Non-pigmented ciliary epithelial cell (primary cell): ENCODE measurements at regions not wholly inside any gene's neighbourhood (a gene's known extent, or its start where the extent isn't known, plus 50 kb on each side); places are given as distances from the start of the nearest gene placed in this dataset.
"Not testable (repeated sequence)": the region's sequence is repeated elsewhere in the genome, so short reads cannot be mapped to it uniquely, and the experiment has no call there.

Experiments used
- DNase-seq: peaks from one replicate; pipeline ENCODE4 v3.0.0-alpha.2; 2010; ENCODE audit warnings: low read depth

DNA sequence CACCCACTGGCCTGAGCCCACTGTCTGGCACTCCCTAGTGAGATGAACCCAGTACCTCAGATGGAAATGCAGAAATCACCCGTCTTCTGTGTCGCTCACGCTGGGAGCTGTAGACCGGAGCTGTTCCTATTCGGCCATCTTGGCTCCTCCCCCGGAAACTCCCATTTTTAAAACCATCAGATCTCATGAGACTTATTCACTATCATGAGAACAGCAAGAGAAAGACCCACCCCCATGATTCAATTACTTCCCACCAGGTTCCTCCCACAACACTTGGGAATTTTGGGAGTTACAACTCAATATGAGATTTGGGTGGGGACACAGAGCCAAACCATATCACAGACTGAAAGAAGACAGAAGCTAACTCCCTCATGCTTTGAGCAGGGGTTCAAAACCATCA lies 134.5 kb downstream of the SLC39A8 start:
- not testable (repeated sequence) for DNase-seq

DNA sequence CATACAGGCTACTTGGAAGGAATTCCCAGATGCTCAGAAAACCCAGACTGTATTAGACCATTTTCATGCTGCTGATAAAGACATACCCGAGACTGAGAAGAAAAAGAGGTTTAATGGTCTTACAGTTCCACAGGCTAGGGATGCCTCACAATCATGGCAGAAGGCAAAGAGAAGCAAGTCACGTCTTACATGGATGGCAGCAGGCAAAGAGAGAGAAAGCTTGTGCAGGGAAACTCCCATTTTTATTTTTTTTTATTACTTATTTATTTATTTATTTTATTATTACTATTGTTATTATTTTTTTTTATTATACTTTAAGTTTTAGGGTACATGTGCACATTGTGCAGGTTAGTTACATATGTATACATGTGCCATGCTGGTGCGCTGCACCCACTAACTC lies 140.6 kb downstream of the SLC39A8 start:
- not testable (repeated sequence) for DNase-seq

DNA sequence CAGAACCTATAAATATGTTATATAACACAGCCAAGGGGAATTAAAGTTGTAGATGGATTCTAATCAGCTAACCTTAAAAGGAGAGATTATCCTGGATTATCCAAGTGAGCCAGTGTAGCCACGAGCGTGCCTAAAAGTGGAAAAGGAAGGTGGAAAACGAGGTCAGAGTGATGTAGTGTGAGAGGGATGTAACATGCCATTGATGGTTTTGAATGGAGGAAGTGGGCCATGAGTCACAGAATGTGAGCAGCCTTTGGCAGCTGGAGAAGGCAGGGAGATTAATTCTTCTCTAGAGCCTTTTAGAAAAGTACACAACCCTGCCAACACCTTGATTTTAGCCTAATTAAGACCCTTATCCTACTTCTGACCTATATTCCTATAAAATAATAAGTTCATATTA lies 149.1 kb downstream of the SLC39A8 start:
- DNase-seq = no peak

DNA sequence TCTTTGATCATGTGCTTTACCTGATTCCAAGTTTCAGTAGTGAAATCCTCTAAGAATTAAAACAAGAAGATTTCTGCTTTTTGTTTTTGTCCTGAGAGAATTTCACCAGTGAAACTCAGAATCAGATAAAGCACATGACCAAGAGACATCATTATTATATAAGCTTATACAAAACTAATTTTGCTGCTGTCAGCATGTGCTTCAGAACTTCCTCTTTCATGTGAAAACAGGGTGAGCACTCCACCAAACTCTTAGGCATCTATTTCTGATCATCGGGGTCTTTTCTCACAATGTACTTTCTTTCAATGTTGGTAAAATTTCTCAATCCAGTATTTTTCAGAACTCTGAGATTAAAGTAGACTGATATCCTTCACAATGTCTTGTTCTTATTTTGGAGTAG lies 152.1 kb downstream of the SLC39A8 start:
- DNase-seq = no peak

DNA sequence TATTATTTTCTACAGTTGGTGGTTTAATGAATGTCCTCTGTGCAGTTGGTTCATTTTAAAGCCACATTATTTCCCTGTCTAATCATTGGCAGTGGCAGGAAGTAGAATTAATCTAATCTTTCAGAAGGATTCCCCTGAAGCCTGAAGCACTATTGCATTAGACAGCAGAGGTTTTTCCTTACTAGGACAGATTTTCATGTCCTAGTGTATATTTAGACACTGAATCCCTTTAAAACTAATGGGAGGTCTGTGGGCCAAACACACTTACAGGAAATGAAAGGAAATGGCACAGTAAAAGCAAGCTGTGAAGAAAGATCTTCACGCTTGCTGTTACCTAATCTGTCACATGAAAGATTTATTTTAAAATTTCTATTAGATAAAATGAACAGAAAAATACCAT lies 165.2 kb downstream of the SLC39A8 start:
- no peak for DNase-seq

DNA sequence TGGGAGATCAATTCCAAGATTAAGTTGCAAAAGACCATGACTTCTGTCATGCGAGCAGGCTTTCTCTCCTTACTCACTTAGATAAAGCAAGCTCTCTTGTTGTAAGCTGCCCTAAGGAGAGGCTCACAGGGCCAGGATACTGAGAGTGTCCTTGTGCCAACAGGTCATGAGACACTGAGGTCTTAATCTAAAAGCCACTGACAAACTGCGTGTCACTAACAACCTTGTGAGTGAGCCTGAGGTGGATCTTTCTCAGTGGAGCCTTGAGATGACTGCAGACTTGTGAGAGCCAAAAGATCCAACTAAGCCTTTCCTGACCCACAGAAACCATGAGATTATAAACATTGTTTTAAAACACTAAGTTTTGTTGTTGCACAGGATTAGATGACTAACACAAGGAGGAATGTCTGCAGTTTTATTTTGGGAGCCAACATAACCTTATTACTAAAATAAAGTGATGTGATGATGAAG lies 170.5 kb downstream of the SLC39A8 start:
- peak; percentile 67 for DNase-seq

DNA sequence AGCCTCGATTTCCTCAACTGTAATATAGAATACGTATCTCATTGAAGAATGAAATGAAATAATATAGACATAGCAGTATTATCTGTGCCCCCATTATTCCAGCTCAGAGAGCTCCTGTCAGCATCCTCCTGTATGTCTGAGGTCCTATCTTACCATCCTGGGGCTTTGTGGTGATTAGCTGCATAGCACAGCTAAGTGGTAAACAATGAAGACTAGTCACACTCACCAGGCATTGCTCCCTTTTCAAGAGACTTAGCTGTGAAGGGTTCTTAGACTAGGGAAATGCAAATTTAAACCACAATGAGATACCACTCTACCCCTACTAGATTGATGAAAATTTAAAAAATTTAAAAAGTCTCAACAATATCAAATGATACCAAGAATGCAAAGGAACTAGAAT lies 172.9 kb downstream of the SLC39A8 start:
- DNase-seq = no peak

DNA sequence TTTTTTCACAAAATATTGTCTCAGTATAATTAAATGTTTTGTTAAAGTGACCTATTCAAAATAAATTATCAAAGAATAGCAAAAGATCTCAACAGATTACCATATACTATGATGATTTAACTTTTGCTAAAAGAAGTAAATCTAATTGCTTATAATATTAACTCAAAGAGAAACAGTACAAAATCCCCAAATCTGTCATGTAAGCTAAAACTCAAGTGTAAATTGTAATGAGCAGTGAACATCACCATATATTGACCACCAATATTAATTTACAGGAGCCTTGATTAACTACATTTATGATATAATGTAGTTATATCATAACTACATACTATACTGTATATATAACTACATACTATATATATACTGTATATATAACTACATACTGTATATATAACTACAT lies 174.4 kb downstream of the SLC39A8 start:
- DNase-seq = no peak

DNA sequence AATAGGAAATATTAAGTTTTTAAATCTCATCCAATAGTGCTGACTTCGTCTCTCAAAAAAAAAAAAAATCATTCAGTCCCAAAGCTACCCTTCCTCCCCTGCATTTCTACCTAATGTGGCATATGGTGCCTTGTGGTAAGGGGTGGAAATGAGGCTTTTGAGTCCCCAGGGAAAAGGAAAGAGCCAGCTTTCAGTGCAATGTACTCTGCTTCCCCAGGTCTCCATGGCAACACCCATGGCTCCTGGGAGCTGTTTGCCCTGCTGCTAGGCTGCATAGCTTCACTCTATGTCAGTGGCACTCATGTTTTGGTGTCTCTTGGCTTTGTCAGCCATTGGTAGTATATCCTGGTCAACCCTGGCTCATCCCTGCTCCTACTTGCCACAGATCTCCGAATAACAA lies 175.9 kb downstream of the SLC39A8 start:
- DNase-seq = no peak

DNA sequence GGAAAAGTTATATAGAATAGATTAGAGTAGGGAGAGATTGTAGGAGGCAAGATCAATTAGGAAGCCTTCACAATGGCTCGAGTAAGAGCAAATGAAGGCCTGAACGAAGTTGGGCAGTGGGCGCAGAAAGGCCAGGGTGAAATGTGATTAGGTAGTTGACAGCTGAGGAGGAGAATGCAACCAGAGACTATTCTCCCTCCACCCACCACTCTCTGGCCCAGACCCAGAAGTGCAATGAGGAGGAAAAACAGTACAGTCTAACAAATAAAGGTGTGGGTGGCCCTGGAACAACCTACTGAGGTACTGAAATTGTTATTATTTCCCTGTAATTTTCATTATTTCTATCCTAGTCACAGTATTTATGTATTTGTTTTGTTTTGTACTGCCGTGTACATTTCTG lies 176.7 kb downstream of the SLC39A8 start:
- DNase-seq = no peak

DNA sequence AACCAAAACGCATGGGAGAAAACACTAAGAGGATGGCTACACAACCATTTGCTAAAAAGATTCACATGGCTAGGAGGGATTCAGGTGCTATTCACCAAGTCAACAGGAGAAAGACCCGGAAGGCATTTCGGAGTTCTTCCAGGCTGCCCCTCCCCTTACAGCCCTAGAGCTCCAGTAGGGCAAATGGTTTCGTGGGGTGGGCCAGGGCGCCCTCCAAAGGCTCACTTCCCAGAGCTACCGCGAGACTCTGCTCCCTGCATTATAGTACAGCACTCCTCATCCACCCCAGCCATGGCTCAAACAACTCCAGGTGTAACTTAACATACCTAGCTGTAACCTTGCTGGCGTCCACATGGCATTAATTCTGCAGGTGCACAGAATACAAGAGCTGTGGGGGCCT lies 179.7 kb downstream of the SLC39A8 start:
- DNase-seq = no peak

DNA sequence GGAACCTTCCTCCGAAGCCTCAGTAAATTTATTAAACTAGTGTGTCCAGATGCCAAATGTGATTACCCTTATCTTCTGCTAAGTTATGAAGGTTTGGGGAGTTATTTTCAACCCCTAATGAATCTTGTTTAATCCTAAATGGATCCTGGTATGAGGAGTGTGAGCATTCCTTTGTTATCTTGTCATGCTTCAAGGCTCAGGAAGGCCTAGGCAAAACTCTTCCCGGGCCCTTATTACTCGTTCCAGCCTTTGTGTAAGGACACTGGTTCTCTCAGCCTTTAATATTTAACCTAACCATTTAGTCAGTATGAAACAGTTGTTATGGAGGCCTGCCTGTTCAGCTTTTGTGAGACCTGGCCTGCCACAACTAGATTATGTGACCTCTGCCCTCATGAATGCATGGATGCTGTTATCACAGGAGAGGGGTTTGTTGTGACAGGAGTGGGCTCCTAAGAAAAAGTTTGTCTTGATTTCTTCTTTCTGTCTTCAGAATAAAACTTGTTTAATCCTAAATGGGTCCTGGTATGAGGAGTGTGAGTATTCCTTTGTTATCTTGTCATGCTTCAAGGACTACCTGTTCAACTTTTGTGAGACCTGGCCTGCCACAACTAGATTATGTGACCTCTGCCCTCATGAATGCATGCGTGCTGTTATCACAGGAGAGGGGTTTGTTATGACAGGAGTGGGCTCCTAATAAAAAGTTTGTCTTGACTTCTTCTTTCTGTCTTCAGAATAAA lies 181.7 kb downstream of the SLC39A8 start:
- no peak for DNase-seq

DNA sequence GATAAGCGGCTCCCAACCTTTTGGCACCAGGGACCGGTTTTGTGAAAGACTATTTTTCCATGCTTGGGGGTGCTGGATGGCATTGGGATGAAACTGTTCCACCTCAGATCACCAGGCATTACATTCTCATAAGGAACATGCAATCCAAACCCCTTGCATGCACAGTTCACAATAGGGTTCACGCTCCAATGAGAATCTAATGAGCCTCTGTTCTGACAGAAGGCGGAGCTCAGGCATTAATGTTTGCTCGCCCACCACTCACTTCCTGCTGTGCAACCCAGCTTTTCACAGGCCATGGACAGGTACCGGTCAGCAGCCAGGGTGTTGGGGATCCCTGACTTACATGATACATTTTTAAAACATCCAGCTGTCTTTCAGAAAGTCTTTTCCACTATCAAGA lies 187.3 kb downstream of the SLC39A8 start:
- no peak for DNase-seq

DNA sequence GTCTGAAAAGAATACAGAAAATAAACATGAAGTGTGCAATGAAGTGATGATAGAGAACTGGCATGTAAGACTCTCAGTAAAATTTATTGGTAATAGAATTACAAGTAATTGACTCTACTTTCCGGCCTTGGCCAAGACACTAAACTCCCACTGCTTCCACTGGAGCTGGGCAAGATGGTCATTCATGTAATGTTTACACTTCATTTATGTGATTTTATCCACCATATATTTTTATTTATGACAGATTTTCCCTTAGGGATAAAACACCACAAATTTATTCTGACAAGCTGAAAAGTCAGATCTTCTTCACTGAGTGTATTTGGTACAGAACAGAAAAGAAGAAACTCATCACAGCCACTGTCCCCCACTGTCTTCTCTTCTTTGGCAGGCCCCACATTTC lies 191.9 kb downstream of the SLC39A8 start:
- DNase-seq = no peak

DNA sequence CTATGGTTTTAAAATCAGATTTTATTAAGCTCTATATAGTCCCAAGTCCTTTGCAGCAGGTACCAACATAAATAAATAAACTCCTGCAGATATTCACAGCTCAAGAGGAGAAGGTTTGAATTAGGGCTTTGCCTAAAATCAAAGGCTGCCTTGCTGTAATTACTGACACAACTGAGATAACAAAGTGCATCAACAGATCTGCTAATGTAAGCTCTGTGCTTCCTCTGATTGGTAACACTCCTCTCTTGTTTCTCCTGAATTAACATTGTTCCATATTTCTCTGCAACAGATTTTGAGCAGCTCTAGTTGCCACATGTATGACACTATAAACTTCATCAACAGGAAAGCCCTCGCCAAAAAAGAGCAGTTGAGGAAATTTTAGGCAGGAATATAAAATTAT lies 193.6 kb downstream of the SLC39A8 start:
- DNase-seq = no peak

DNA sequence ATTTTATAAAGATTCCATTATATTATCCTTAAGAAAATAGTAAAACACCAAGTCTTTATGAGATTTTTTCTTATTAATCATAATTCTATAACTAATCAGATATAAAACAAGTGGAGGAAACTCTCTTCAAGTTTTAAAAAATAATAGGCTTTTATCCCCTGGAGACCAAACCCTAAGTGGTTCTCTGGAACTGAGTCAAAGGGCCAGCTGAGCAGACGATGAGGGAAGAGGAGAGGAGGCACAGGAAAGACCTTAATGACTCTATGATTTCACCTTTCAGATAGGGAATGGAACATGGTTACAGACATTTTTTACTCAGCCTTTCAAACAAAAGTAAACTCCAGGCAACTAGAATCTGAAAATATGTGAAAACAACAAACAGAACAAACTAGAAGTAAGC lies 201.8 kb downstream of the SLC39A8 start:
- no peak for DNase-seq

DNA sequence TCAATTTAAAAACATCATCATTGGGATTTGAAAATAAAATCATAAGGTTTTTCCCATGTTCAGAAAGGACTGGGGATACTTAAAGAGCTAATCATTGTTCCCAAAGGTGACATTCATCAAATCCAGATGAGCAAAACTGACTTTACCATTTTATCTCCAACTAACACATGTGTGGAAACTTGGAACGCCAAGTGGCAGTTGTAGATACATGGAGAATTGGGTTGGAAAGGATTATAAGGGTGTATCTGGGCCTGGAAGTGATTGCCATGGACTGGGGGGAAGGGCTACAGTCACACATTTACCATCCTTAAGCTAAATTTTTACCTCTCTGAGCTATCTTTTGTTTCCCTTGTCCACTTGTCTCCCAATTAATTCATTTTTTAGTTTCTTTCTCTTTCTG lies 203.4 kb downstream of the SLC39A8 start:
- DNase-seq = no peak

DNA sequence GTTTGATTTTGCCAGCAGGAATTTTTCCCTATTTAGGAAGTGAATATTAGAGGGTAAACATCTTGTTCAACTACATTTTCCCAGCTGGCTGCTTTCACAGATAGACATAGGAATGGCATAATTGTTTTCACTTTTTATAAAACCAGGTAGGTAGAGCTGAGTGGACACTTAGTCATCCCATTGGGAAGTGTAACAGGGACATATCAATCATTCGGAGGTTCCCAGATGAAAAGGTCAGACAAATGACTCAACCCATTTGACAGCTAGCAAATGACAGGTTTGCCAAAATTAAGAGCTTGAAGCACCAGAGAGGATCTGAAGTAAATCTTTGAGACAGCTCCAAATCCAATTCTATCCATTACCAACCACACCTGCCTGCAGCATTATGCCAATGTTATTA lies 205.3 kb downstream of the SLC39A8 start:
- DNase-seq = no peak

DNA sequence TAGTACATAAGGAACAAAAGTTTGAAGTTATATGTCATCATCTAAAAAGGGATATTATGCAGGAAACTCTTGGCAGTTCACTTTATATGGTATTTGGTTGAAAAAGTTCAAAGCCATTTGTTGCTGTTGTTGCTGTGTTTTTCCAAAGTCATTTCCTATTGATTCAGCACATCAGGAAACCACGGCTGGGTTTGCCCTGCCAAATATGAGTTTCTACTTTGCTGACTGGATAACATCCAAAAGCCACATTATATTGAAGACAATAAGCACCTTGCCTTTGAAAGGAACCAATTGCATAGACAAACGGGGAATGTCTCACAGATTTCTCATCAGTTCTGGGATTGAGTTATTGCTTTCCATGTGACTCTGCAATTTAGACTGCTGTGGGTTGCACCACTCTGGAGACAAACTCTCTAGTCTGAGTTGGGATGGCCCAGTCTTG lies 206.1 kb downstream of the SLC39A8 start:
- DNase-seq = peak; percentile 26

DNA sequence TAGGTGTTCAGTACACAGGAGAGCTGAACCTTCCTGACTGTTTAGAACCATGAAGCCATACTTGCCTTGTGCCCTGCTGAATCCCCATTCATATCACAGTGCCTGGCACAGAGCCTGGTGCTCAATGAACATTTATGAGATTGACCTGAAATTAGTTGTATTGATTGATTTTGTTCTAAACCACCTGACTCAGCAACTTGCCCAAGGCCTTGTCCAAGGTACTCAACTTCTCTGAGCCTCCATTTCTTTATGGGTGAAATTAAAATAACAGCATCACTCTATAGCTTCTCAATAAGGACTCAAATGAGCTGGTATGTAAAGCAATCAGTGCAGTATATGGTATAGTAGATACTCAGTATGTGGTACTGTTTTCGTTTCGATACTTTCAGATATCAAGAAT lies 208.1 kb downstream of the SLC39A8 start:
- DNase-seq = no peak

DNA sequence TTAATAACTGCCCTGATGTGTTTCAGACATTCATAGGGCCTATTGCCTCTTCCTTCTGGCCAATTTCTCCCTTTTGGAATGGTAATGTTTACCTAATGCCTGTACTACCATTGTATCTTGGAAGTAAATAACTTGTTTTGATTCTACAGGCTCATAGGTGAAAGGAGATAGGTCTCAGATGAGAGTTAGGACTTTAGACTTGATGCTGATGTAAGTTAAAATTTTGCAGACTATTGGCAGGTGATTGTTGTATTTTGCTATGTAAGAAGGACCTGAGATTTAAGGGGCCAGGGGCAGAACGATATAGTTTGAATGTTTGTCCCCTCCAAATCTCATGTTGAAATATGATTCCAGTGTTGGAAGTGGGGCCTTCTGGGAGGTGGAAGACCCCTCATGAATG lies 215.5 kb downstream of the SLC39A8 start:
- DNase-seq = no peak
